ENCODE measurements at regions not wholly inside any gene's neighbourhood (a gene's known extent, or its start where the extent isn't known, plus 50 kb on each side); places are given as distances from the start of the nearest gene placed in this dataset.

DNA sequence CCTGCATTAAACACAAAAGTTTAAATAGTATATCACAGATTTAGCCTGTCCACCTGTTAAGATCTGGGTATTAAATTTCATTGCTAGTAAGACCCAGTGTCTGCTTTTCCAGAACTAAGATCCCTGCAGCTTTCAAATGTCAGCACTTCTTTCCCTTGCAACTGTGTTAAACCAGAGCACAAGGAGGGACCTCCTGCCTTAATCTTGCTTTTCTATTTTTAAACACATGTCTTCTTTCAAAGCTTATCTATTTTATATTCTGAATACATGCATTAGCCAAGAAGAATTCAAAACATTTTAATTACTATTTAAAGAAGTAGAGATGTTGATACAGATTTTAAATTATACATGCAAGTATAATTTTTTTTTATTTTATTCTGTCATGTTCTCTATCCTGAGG is 315.1 kb downstream of the ARPP21 start:
- TF ChIP-seq EZH2 (IDR thresholded peaks at IDR 0.05; ENCODE audit: borderline replicate concordance, low read depth, low read length, poor library complexity, severe bottlenecking) (no peak), CTCF (conservative IDR thresholded peaks at IDR 0.05; ENCODE audit: low read depth, low read length) (no peak)
